ENCODE measurements at regions not wholly inside any gene's neighbourhood (a gene's known extent, or its start where the extent isn't known, plus 50 kb on each side); places are given as distances from the start of the nearest gene placed in this dataset.
"Not testable (repeated sequence)": the region's sequence is repeated elsewhere in the genome, so short reads cannot be mapped to it uniquely, and the experiment has no call there.

DNA sequence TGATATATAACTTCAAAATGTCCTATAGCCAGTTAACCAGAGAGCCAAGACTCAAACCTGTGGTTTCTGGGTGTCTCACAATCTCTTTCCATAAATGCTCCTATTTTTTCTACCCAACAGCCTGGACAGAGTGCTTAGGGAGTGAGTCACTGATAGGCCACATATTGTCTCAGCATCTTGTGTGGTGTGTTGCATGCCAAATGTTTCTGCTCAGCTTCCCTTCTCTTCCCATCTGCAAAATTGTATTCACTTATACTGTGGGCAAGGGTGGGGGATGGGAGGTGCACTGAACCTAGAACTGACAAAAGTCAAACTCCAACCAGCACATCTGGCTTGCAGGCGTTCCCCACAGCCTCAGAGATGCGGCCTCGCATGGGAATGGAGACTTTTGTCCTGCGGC, 123.3 kb downstream of the KCNA5 start:
- DNase-seq, result peak; percentile 99

DNA sequence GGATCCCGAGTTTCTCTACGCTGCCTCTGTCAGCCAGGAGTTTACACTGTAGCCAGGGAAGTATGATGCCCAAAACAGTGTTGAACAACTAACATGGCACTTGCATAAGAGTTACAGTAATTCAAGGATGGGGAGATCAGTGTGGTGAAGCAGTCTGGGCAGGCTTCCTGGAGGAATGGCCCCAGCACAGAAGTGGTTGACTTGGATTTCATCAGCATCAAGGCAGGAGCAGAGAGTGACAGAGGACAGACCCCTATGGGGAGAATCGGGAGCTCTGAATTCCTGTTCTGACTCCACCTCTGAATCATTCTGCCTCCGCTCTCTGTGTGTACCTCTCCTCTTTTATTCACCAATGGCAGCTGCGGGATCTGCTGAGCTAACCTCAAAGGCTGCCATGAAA, 124.5 kb downstream of the KCNA5 start:
- no peak for DNase-seq

DNA sequence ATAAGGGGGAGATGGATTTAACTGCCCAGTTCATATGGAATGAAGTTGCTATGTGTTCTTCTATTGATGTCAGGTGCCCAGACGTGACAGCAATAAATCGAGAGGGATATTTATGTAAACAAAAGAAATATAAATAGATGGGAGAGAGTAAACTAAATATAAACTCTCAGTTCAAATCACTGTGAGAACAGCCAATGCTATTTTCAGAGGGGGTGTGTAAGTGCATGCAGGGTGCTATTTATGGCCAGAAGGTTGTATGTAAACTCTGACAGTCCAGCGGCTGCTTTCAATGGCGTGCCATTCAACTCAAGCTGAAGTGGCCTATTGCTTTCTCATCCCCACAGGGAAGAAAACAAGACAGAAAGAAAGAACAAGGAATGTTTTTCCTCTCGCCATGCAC, 127.2 kb downstream of the KCNA5 start:
- DNase-seq, result no peak

DNA sequence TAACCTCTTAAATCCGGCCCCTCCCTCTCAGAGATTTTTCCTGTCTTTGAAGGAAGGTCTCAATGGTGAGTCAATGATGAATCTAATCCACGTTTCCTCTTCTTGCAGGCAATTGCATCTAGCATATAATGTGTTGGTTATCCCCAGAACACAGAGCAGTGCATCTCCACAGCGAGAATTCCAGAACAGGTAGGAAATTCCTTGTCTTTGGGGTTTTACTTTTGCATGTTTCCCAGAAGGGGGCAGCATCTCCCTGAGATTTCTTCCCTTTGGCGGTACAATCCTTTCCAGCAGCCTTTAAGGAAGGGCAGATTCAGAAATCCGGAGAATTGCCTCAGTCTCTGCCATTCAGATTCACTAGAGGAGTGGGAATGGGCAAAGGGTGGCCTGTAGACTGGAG, 128.0 kb downstream of the KCNA5 start:
- peak; percentile 79 for DNase-seq

DNA sequence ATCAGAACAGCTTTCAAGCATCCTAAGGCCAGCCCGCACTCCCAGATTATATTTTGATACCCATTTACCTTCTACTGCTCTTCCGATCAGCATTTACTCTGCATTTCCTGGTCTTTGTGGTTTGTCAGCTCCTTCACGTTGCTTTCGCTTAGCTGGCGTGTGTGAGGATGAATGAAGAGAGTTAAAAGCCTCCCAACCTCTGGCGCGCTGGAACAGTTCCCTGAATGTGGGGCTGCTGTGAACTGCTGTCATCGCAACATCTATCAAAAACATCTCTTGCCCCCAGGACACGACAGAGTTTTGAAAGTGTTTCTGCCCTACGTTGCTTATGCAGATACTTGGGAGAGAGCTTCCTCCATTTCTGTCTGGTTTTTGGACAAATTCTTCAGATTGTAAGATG, 129.2 kb downstream of the KCNA5 start:
- DNase-seq, result no peak

DNA sequence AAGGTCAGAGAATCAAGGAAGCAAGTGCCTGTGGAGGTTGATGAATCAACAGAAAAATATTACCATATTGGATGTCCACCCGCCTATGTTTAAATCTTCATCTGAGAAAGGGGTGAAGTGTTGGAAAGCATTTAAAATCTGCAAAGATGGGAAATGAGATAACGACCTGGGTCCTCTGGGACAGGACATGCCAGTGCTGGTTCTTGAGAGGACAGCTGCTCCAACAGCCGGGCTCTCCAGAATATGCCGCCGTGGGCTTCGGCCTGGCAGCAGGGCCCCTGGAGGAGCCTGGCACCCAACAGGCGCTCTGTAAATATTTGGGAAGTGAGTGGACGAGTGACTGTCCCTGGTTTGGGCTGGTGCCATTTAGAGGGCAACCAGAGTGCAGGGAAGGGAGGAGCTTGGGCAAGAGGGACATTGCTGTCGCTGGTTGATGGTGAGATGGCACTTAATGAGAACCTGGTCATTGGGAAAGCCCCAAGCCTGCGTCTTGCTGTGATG, 129.9 kb downstream of the KCNA5 start:
- DNase-seq, result peak; percentile 74

DNA sequence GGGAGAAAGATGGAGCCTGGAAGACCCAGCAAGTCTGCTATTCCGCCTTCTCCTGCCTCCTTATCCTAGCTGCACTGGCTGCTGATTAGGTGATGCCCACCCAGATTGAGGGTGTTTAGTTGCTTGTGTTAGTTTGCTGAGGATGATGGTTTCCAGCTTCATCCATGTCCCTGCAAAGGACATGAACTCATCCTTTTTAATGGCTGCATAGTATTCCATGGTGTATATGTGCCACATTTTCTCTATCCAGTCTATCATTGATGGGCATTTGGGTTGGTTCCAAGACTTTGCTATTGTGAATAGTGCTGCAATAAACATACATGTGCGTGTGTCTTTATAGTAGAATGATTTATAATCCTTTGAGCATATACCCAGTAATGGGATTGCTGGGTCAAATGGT, 131.7 kb downstream of the KCNA5 start:
- not testable (repeated sequence) for DNase-seq

DNA sequence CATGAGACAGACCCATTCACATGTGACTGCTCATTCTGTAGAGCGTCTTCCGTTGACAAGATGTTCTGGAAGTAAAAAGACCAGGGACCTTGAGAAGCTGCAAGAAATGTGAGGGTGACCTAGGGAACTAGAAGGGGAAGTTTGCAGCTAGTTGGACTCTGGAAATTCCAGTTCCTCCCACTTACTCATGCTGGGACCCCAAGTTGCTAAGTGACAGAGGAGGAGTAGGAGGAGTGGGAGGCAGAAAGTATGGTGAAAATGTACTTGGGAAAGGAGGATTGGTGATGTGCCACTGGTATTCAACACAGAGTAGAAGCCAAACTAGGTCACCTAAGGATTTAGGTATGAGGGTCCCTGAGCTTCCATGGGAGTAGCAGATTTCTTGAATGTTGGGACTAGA, 132.4 kb downstream of the KCNA5 start:
- no peak for DNase-seq

DNA sequence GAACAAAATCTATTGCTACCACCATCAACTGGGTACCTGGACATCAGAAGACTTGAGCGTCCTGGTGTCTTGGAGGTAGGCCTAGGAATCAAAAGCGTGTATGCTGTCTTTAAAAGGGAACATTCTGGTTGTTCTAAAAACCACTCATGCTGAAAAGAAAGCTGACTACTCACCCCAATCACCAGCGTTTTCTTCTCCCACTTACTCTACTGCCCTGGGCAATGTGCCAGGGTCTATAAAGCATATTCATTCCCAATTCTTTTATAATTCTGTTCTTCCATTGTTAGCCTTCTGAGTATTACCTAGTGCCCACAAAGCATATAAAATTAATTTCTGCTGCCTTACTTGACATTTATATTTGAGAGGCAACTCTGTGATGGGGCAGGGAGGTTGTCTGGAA, 133.4 kb downstream of the KCNA5 start:
- DNase-seq, result no peak

DNA sequence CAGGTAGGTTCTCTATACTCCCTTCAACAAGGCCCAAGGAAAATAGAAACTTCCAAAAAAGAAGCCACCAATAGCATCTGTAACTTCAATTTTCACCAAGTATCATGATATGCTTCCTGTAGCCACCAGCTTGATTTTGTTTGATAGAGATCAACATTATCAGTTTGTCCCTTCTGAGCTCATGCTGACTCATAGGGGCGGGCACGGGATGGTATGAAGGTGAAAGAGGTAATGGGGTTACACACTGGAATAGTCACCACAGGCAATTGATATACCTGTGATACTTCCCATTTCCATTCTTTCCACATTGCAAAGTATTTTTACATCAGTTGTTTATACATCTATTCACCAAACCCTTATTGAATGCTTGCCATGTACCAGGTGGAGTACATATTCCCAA, 134.1 kb downstream of the KCNA5 start:
- DNase-seq, result no peak

DNA sequence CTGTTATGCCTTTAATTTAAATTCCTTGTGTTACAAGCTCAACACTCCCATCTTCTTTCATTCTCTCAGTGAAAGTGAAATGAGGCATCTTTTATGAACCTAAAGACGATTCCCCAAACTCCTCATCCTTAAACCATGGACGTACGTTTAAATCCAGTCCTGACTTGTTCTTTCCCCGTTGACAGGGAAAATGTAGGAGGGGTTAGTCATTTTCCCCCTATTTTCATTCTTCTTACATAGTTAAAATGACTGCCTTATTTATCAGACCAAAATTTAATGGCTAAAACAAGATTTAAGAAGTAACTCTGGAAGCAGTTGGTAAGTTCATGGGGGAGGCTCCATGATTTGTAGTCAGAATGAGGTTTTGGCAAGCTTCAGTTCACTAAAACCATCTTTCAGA, 134.9 kb downstream of the KCNA5 start:
- DNase-seq, result no peak

DNA sequence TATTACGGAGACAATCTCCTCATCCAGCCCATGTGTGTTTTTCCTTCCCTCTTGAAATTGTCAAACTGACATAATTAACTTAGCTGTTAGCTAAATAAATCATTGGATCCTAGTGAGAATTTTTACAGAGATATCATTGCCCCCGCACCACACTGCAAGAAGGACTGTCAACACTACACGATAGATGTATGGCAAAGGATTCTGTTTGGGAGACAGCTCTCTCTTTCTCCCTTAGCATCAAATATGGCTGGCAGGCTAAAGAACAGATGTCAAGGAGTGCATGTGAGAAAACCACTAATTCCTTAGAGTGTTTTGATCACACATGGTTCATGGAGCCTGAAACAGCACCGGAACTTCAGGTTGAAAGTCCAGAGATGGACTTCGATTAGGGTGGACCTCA, 136.8 kb downstream of the KCNA5 start:
- DNase-seq, result no peak

DNA sequence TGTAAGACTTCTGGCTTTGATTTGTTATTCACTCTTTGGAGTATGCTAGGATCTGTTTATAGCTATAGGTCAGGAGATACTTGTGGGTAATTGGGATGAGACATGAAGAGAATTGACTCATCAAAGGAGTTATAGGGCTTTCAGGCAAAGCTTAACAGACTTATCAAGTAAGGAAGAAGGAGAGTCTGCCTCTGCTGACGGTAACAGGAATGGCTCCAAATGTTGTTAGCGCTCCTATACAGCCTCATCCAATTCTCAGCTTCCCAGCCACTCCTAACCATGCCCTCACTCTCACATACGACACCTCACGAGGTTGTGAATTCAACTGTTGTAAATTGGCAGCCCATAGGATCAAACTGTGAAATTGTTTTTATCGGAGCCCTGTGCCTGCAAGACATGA, 140.5 kb downstream of the KCNA5 start:
- peak; percentile 32 for DNase-seq

DNA sequence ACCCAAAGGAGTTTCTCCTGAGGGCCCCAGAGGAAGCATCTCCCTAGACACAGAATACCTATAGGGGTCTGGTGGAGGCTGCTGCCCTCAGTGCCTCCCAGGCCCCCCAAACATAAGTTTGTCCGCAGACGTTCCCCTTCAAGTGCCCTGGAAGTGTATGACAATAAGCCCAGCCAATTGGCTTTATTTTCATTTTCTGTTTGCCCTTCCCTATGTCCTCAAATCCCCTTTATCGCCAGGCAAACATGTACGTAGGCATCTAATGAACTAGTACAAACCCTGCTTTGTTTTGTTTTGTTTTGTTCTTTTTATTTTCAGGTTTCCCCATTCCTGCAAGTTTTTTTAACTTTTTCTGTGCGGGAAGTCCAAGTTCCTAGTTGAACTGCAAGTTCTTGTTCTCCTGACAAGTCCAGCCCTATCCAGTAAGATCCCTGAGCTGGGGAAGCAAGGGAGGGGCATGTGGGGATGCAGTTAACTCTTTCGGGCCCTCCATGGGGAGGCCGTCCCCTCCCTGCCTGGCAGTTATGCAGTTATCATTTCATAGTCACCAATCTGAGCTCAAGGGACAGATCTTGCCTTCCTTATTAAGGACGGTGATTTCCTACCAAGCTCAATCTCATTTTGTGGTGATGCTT, 141.9 kb downstream of the KCNA5 start:
- no peak for DNase-seq

DNA sequence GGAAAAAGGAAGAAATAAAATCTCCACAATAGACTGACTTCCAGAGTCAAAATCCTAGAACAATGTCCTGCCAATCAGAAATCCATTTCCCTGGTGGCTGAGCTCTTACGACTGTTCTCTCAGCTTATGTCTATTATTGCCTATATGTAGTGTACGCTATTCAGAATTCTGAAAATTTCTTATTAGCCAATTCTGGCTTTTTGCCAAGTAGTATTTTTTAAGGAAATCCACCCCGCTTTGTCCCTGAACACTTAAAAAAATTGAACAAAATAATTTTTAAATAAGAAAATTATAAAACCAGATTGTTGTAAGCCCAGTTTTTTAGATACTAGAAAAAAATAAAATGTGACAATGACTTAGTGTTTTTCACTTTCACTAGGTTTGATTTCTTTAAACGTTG, 143.0 kb downstream of the KCNA5 start:
- no peak for DNase-seq

DNA sequence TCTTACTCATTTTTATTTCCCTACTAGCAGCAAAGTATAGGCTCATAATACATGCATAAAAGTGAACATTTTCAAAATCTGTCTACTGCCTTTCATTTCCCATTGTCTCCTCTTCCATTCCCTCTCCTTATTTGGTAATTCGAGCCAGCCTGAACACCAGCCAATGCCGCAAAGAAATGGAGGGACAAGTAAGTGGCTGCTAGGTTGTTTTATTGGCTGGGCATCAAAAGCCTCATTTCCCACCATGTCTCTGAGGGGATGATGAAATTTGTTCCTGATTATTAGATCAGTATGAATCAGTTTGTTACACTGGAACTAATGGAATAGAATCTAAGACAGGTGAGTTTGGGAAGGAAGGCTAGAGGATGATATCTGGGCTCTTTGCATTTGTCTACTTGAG, 143.5 kb downstream of the KCNA5 start:
- DNase-seq, result no peak

DNA sequence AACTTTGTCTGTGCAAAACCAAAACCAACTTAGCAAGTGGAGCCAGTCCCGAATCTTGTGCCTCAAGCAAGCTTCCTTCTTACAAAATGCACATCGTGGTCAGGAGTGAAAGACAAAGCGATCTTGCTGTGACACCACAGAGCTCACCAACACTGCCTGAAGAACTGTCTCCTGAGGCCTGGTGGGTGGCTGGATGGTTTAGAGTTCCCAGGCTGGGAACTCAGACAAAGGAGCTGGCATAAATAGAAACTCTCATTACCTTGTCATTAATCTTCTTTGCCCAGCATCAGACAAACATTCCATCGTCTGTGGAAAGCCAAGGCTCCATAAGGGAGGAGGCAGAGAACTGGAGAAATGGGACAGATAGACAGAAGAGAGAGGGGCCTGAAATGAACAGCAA, 144.8 kb downstream of the KCNA5 start:
- DNase-seq, result no peak

DNA sequence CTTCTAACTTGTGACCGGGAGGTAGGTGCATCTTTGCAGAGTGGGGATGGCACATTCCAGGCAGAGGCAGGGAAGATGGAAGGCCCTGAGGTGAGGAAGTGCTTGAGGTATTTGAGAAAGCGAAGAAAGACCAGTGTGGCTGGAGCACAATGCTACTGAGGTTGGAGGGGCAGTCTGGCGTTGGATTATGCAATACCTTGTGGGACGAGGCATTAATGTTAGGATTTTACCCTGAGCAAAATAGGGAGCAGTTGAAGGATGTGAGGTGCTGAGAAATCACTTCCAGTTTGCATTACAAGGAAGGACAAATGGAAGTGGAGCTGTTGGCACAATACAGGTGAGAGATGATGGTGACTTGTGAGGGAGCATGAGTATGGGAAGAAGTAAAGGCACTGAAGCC, 145.5 kb downstream of the KCNA5 start:
- no peak for DNase-seq

DNA sequence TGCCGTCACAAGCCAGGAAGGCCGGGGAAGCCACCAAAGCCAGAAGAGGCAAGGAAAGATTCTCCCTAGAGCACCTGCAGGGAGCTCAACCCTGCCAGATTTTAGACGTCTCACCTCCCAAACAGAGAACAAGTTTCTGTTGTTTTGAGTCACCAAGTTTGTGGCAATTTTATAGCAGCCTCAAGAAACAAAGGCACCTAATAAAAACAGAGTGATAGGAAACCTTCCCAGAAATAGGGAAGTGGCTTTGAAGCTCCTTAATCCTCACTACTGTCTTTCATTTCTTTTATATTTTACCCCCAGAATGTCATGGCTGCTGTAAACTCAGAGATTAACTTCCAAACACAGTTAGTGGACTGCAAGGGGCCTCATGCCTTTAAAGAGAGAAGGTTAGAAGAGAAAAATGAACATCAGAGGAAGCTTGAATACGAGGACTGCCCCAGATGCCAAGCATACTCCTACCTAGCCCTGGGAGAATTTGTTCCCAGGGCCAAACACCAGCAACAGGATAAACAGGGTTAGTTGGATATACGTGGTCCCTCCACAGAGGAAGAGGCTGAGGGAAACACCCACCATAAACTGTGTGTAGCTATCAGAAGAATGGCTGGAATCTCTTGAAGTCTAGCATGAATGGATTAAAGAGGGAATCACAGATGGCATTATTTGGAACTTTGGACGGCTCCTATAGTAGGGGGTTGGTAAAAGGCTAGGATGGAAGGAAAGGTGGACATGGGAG, 148.3 kb downstream of the KCNA5 start:
- no peak for DNase-seq

DNA sequence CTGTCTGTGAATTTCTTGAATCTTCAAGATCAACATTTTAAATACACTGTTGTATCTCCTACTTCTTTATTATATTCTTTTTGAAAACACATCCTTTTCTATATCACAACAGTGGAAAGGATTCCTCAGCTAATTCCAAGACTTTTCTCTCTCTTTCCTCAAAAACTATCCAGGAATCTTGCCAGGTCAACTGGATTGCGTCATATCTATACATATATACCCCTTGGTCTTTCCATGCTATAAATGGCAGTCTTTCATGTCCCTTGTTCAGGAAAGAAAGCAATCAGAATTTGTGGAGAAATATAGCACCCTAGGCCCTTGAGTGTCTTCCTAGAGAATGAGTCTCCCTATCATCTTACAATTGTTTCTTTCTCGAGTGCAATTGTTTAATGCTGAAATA, 149.0 kb downstream of the KCNA5 start:
- no peak for DNase-seq

DNA sequence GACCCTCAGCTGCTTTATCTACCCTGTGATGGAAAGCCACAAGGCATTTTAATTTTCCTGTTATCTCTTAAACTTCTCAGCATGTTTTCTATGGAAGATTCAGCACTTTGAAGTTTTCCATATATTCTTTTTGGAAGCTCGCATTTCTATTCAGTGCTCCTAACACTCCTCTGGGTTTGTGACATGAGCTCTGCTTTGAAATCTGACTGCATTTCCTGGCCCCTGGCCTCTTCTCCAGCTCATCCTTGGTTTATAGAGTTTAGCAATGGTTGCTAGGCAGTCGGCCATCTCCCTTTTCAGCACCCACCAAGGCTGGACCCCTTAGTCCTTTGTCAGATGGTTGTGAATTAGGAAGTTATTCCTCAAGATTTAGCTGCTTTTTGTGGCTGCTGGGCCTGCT, 150.6 kb downstream of the KCNA5 start:
- DNase-seq, result no peak

DNA sequence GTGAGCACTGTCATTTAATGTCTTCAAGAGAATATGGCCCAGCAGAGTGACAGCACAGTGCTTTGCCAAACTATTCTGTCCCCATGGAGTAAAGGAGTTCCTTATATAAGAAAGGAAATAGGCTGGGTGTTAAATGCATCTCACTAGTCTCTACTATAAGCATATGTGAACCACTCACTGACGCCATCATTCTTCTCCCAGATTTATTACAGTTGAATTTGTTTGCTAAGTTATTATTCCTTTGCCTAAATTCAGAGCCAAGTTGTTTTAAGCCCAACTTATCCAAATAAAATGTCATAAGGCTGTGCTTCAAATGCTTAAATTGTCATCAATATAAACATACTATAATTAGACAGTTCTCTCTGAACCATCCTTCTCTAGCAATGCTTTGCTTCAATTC, 151.6 kb downstream of the KCNA5 start:
- DNase-seq, result no peak

DNA sequence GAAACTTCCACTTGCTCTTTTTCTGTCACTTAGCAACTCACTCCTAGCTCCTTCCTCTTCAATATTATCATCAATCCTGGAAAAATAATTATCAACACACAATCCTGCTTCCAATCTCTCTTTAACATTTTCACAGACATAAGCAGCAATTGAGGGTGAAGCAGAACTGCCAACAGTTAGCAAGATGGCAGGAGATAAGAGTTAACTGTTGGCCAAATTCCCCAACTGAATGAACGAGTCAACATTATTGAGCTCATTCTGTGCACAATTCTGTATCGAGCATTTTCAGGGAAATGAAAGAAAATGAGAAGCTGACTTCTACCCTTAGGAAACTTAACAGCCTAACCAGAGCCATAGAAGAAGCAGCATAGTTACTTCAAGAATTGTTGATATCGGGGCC, 152.0 kb downstream of the KCNA5 start:
- no peak for DNase-seq

DNA sequence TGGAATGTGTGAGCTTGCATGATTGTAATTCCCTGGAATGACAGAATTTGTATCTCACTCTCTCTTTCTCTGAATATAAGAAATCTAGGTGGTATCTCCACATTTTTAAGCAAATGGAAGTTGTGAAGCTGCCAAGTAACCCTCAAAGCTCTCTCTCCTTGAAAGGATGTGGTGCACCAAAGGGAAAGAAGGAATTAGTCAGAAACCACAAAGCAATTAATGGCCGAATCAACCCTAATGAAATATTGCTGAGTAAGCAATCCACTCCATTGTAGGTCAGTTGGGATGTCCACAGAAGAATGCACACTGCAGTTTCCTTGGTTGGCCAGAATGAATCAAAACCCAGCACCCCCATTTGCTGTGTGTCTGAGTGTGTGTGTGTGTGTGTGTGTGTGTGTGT, 153.5 kb downstream of the KCNA5 start:
- DNase-seq, result peak; percentile 79

DNA sequence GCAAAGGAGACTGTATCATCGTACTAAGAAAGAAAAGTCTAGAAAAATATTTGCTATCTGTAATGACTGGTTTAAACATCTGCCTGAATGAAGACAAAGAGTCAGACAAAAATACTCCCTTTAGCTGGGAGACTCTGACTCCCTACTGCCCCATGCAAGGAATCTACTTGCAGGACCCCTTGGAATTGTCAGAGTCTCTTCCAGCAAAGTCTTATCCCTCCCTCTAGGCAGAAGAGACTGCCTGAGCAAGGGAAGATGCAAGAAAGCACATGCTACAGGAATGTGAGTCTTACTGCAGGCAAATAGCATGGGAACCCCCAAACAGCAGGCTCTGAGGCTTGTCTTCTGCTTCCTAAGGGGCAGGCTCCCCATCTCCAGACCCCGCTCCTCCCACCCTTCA, 154.0 kb downstream of the KCNA5 start:
- DNase-seq, result no peak
